ENCODE measurements at regions not wholly inside any gene's neighbourhood (a gene's known extent, or its start where the extent isn't known, plus 50 kb on each side); places are given as distances from the start of the nearest gene placed in this dataset.
"Not testable (repeated sequence)": the region's sequence is repeated elsewhere in the genome, so short reads cannot be mapped to it uniquely, and the experiment has no call there.

- DNase-seq (ENCODE audit: low read depth): no peak
These were observed 50.8 kb upstream of the SEL1L start for GRCh38 chr14:81584495-81584894.

DNA sequence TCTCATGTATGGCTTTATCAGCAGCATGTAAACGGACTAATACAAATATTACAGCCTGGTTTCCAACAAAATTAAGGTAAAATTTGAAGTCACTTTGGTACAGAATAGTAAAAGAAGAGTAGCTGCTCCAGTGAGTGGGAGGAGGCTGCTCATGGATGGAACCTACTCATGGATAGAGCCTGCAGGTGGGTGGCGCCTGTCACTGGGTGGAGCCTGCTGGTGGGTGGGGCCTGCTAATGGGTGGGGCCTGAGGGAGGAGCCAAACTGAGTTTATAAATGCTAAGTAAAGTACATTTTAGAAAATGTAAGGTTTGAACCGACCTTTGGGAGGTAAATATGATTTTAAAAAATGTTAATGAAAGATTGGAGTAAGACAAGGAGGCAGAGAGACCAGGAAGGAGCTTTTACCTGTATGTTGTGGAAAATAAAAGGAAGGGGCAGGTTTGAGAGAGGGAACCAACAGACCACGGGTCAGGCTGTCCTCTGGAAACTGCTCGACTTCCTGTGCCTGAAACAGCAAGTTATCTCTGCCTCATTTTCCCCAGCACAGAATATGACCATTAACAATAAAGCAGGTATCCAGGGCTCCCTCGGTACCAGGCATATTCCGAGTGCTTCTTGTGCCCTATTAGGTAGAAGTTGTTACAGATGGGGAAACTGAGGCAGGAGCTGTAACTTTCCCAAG, 55.9 kb upstream of the SEL1L start:
- DNase-seq (ENCODE audit: low read depth): no peak

DNA sequence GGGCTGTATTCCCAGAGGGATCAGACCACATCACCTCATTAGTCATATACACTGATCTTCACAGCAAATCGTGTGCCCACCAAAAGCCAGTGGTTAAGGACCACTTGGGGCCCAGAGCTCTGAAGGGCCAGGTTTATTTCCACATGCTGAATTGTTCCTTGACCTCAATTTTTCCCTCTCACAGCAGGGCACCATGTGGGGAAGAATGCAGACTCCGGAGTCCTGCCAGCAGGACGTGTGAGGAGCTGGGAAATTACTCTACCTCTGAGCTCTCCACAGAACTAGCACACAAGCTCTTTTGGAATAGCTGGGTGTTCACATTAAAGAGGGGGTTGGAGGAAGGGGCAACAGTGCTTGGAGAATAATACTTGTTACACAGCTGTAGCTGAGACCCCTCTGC, 57.6 kb upstream of the SEL1L start:
- DNase-seq (ENCODE audit: low read depth): no peak

- DNase-seq (ENCODE audit: low read depth): no peak
These were observed 60.4 kb upstream of the SEL1L start for GRCh38 chr14:81594012-81594411.

DNA sequence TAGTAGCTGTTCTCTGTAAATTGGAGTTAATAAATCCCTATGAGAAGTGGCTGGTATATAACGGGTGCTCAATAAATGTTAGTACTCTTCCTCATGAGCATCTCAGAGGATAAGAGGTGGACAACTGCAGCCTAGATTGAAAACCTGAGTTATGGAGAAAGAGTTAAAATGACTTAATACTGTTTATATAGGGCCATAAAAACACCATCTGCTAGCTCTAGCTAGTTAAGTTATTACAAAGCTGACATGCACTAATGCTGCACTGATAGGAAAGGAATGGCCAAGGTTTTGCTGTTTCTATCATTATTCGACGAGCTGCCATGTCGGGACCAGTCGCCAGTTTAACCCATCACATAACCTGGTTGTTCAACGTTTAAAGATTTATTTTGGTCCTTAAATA, 72.0 kb upstream of the SEL1L start:
- DNase-seq (ENCODE audit: low read depth): no peak

DNA sequence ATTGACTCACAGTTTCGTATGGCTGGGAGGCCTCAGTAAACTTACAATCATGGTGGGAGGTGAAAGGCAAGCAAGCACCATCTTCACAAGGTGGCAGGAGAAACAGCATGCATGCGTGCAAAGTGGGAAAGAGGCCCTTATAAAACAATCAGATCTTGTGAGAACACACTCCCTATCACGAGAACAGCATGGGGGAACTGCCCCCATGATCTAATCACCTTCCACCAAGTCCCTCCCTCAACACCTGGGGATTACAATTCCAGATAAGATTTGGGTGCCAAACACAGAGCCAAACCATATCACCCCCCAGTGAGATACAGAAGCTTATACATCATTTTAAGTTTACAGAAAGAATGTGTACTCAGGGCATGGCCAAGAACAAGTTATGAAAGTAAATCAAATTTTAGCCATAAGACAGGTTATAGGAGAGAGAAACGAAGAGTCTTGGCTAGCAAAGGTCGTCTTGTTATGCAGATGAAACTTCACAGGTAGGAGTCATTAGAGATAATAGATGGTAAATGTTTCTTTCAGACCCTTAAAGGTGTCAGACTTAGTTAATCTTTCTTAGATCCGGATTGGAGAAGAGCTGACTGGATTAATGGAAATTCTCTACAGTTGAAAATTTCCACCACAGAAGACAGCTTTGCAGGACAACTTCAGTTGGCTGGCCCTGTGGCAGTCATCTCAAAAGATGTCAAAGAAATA, 79.8 kb upstream of the SEL1L start:
- no peak for DNase-seq (ENCODE audit: low read depth)

- not testable (repeated sequence) for DNase-seq (ENCODE audit: low read depth)
These were observed 80.6 kb upstream of the SEL1L start for GRCh38 chr14:81614302-81614701.

DNA sequence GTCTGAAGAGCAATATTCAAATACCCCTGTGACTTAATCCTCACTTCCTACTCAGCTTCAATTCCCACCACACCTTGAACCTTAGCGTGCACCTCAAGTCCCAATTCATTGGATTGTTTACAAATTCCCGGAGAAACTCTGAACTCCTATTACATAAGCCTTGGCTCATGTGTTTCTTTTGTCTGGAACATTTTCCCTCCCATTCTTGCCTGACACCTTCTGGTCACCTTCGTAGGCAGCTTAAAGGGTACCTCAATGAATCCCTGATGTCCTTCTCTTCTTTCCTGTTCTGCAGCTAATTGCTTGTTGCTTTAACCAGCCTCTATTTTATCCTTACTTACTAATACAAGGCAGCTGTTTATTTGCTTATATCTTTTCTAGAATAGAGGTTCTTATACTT, 85.0 kb upstream of the SEL1L start:
- no peak for DNase-seq (ENCODE audit: low read depth)

GRCh38 chr14:81619816-81620215, 86.2 kb upstream of the SEL1L start:
- no peak for DNase-seq (ENCODE audit: low read depth)

GRCh38 chr14:81623771-81624396, 90.2 kb upstream of the SEL1L start:
- not testable (repeated sequence) for DNase-seq (ENCODE audit: low read depth)

DNA sequence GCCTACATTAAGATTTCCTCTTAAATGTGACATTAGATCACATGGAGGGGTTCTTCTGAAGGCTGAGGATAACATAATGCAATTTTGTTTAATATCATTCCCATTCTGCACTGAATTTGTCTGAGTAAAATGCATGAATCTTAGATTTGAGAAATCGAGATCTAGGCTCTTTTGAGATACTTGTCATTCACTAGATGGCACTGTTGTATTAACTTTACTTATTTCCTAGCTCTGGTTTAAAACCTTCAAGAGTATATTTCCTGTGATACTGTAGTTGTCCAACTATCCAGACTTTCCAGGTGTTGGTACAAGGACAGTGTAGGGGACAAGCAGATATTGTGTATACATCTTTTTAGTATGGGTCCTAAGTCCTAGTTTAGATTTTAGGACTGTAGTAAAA, 91.7 kb upstream of the SEL1L start:
- no peak for DNase-seq (ENCODE audit: low read depth)

DNA sequence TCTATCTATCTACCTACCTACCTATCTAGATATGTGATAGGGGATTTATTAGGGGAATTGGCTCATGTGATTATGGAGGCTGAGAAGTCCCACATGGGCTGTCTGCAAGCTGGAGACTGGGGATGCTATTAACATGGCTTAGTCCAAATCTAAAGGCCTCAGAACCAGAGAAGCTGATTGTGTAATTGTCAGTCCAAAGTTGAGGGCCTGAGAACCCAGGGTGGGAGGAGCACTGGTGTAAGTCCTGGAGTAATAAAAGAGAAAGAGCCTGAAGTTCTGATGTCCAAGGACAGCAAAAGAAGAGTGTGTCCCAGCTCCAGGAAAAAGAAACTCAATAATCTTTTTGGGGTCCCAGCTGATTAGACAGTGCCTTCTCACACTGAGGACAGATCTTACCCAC, 98.5 kb upstream of the SEL1L start:
- DNase-seq (ENCODE audit: low read depth): no peak

- no peak for DNase-seq (ENCODE audit: low read depth)
These were observed 99.8 kb upstream of the SEL1L start for GRCh38 chr14:81633496-81633895.

DNA sequence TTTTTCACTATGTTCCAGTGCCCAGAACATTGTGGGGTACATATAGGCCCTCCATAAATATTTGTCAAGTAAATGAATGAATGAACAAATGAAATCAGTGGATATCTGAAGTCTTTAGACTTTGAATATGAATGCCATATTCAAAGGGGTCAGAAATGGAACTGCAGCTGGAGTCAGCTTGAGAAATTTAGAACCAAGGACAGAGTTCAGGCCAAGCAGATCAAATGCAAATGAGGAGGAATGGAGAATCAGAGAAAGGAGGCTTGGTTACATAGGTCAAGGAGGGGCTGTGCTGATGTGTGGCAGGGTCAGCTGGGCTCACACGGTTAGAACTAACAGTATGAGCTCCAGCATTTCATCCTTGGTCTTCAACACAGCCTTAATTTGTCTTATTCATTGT, 104.0 kb upstream of the SEL1L start:
- no peak for DNase-seq (ENCODE audit: low read depth)

DNA sequence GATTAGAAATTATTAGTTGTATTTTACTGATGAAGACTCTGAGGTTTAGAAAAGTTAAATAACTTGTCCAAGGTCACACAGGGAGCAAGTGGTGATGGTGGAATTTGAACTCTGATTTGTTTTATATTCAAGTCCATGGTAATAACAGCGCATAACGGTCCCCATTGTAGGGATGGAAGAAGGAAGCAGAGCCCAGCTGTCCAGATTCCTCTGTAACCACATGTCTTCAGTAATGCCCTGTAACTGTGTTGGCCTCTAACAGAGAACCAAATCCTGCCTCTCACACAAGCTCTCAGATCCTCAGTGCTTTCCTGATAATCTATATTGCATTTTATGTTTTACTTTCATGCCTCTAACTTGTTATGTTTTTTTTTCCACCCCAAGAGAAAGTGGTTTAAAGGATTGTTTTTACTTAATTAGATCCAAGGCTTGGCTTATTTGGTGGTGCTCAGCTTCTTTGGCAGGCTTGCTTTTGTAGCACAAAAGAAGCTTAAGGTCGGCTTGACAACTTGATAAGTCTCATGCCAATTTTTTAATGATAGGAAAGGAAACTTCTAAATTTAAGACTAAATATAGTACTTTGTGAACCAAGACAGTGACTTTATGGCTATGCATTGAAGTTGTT, 105.1 kb upstream of the SEL1L start:
- DNase-seq (ENCODE audit: low read depth): no peak

DNA sequence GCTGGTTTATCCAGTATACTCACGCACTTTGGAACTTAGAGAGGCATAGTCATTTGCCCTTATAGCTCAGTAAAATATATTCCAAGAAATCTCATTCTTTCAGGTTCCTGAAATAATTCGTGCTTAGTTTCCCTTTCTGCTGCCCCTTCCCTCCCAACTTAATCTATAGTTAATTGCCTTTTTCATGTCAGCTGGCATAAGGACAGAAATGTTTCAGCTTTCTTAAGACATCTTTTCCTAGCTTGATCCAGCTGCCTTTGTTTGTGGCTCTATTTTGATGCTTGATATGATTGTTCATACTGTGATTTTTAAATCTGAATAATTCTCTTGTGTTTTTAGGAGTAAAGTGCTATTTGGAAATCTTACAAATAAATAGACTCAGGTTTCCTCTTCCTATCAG, 120.0 kb upstream of the SEL1L start:
- no peak for DNase-seq (ENCODE audit: low read depth)

- DNase-seq (ENCODE audit: low read depth): no peak
These were observed 122.0 kb upstream of the SEL1L start for GRCh38 chr14:81655423-81656314.

- DNase-seq (ENCODE audit: low read depth): no peak
These were observed 123.2 kb upstream of the SEL1L start for GRCh38 chr14:81656811-81657210.

- no peak for DNase-seq (ENCODE audit: low read depth)
These were observed 128.4 kb upstream of the SEL1L start for GRCh38 chr14:81662066-81662465.

DNA sequence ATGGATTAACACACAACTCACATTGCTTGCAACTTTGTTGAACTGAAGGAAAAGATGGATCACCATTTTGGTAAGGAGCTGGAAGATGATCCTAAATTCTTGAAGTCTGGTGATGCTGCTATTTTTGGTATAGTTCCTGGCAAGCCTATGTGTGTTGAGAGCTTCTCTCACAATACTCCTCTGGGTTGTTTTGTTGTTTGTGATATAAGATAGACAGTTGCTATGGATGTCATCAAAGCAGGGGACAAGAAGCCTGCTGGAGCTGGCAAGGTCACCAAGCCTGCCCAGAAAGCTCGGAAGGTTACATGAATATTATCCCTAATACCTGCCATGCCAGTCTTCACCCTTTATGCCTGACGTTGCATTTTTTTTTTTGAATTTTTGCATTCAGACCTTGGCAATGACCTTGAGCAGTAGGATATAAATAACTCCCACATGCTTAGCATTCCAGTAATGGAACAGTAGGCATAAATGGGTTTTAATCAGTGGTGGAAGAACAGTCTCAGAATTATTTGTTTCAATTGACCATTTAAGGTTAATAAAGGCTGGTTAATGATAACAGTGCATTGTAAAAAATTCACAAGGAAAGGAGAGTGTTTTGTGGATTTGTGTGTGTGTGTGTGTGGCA, 129.0 kb upstream of the SEL1L start:
- DNase-seq (ENCODE audit: low read depth): no peak

DNA sequence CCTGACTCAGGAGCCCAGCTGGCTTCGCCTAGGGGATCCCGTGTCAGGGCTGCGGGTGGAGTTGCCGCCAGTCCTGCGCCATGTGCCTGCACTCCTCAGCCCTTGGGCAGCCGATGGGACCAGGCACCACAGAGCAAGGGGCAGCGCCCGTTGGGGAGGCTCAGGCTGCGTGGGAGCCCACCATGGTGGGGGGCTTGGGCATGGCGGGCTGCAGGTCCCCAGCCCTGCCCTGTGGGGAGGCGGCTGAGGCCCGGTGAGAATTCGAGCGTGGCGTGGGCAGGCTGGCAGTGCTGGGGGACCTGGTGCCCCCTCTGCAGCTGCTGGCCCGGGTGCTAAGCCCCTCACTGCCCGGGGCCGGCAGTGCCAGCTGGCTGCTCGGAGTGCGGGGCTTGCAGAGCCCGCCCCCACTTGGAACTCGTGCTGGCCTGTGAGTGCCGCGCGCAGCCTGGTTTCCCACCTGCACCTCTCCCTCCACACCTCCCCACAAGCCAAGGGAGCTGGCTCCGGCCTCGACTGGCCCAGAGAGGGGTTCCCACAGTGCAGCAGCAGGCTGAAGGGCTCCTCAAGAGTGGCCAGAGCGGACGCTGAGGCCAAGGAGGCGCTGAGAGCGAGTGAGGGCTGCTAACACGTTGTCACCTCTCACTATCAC, 135.1 kb upstream of the SEL1L start:
- DNase-seq (ENCODE audit: low read depth): no peak
